Cardiac muscle cell (in vitro differentiated cells and primary cell): ENCODE measurements at regions not wholly inside any gene's neighbourhood (a gene's known extent, or its start where the extent isn't known, plus 50 kb on each side); places are given as distances from the start of the nearest gene placed in this dataset.

ENCODE experiments used
- DNase-seq, 2 donors: peaks; one replicate each; pipeline versions ENCODE4 v3.0.0 to v3.0.0-alpha.2; 2010 to 2017; ENCODE audit warnings: low read depth in 1 of 2, low spot score in 1 of 2
- H3K27ac ChIP-seq: fragments of 200-600 bp; sonication (generic); 2 replicates; pipeline ENCODE4 v1.5.1; 2016
- H3K27me3 ChIP-seq: fragments of 200-600 bp; sonication (generic); 2 replicates; pipeline ENCODE4 v1.6.0; 2016; ENCODE audit warnings: control low read depth
- H3K36me3 ChIP-seq: fragments of 200-600 bp; sonication (generic); 2 replicates; pipeline ENCODE4 v1.5.1; 2016; ENCODE audit warnings: control low read depth
- H3K4me1 ChIP-seq: fragments of 200-600 bp; sonication (generic); 2 replicates; pipeline ENCODE4 v1.8.1; 2017; ENCODE audit warnings: low read depth, mild to moderate bottlenecking, mixed run types
- H3K4me3 ChIP-seq: fragments of 200-600 bp; sonication (generic); 2 replicates; pipeline ENCODE4 v1.5.1; 2016; ENCODE audit warnings: mild to moderate bottlenecking
- H3K9me3 ChIP-seq: fragments of 200-600 bp; sonication (generic); 2 replicates; pipeline ENCODE4 v1.5.1; 2017; ENCODE audit warnings: low read depth, mild to moderate bottlenecking, control low read depth
- TF ChIP-seq, protein P1 (sequence below): IDR thresholded peaks from 2 replicates; pipeline ENCODE4 v1.5.1; 2012; ENCODE audit warnings: low read depth, mild to moderate bottlenecking, low read length

DNA sequence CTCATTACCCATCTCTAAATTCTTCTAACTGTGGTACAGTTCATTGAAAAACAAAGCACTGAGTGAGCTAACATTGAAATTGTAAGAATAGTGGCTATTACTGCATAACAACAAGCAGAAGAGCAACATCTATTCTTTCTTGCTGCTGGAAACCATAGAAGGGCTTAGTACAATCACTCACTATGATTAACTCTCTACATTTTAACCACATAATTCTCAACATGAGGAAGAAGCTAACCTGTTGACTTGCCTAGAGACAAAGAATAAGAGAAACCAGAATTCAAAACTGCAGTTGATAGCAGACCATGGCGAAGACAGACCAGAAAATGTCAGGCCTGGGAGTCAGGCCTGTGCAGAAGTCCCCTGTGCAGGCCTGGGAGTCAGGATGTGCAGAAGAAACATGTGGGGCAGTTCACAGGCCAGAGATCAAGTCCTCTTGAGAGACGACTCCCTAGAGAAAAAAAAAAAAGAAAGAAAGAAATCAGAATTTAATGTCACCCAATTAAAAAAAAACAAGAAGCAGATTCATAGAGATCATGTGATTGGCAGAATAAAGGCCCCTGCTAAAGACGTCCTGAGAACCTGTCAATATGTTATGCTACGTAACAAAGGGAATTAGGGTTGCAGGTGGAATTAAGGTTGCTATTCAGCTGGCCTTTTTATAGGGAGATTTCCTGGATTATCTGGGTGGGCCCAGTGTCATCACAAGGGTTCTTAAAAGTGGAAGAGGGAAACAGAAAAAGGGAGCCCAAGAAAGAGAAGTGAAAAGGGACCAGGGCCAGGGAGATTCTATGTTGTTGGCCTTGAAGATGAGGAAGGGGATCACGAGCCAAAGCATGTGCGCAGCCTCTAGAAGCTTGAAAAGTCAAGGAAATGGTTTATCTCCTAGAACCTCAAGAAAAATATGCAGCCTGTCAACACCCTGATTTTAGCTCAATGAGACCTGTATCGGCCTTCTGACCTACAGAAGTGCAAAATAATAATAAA, 94.9 kb downstream of the MRPL39 start:
- TF ChIP-seq, protein P1, sequence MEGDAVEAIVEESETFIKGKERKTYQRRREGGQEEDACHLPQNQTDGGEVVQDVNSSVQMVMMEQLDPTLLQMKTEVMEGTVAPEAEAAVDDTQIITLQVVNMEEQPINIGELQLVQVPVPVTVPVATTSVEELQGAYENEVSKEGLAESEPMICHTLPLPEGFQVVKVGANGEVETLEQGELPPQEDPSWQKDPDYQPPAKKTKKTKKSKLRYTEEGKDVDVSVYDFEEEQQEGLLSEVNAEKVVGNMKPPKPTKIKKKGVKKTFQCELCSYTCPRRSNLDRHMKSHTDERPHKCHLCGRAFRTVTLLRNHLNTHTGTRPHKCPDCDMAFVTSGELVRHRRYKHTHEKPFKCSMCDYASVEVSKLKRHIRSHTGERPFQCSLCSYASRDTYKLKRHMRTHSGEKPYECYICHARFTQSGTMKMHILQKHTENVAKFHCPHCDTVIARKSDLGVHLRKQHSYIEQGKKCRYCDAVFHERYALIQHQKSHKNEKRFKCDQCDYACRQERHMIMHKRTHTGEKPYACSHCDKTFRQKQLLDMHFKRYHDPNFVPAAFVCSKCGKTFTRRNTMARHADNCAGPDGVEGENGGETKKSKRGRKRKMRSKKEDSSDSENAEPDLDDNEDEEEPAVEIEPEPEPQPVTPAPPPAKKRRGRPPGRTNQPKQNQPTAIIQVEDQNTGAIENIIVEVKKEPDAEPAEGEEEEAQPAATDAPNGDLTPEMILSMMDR, result no peak
- Histone ChIP-seq H3K4me1 (peaks cover 18% of the 10 kb centered on the region), H3K27ac (peak overlapping the region; percentile 2), H3K27me3 (no peaks in the 10 kb centered on the region), H3K36me3 (no peaks in the 10 kb centered on the region), H3K9me3 (no peaks in the 10 kb centered on the region), H3K4me3 (no peak overlapping the region)
- no peak for DNase-seq

DNA sequence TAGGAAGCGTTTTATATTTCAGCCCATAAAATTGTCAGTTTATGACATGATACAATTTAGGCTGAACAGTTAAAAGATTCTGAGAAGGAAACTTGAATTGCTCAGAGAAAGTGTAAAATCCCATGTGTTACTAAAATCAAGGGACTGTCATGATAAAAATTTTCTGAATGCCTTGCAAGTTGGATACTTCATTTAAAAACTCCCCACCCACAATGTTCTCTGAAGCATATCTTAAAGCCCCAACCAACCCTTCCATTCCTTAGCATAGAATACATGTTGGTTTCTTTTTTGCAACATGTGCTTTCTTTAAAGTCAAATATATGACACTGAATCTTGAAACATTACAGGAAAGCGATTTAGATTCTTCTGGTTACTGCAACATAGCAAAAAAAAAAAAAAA, 97.4 kb downstream of the MRPL39 start:
- no peaks in the 10 kb centered on the region for H3K9me3 ChIP-seq
- no peak for DNase-seq
- TF ChIP-seq, protein P1, result no peak
- H3K36me3 ChIP-seq, result no peaks in the 10 kb centered on the region
- H3K4me1 ChIP-seq, result peaks cover 18% of the 10 kb centered on the region
- H3K27ac ChIP-seq, result peak overlapping the region; percentile 94
- no peaks in the 10 kb centered on the region for H3K27me3 ChIP-seq
- H3K4me3 ChIP-seq, result no peak overlapping the region

DNA sequence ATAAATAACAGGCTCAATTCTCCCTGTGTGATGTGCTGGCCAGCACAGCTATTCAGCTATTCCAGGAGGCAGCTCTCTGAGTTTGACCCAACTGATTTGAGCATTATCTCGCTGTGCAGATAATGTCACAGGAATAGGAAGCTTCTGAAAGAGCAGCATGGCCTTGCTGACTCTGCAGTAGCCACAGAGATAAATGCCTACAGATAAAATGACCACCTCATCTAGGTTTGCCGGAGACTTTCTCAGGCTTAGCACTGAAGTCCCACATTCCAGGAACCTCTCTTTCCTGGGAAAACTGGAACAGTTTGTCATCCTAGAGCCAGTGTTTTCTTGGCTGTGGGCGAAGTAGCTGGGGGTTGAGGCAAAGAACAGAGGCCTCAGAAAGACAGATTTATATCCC, 98.9 kb downstream of the MRPL39 start:
- Histone ChIP-seq H3K36me3 (no peaks in the 10 kb centered on the region), H3K27me3 (no peaks in the 10 kb centered on the region), H3K4me1 (peaks cover 18% of the 10 kb centered on the region), H3K9me3 (no peaks in the 10 kb centered on the region), H3K27ac (peak overlapping the region; percentile 94), H3K4me3 (no peak overlapping the region)
- TF ChIP-seq, protein P1, result no peak
- DNase-seq, result peak in 1 of 2 donors; percentile 44

DNA sequence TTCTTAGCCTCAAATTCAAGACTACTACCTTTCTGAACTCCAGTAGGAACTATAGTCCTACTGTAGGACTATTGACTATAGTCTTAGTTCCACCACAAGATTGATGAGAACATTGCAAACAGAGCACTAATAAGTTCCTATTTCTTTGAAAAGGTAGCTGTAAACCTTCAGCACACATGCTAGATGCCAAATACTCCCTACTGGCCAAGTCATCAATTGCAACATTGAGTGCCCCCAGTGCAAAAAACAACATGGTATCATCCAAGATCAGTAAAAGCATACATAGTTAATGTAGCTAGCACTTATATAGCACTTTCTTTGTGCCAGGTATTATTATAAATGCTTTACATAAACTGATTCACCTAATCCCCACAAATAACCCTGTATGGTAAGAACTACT, 99.8 kb downstream of the MRPL39 start:
- Histone ChIP-seq H3K36me3 (no peaks in the 10 kb centered on the region), H3K4me1 (peaks cover 18% of the 10 kb centered on the region), H3K4me3 (no peak overlapping the region), H3K27ac (peak overlapping the region; percentile 94), H3K27me3 (no peaks in the 10 kb centered on the region), H3K9me3 (no peaks in the 10 kb centered on the region)
- TF ChIP-seq, protein P1, result no peak
- no peak for DNase-seq

DNA sequence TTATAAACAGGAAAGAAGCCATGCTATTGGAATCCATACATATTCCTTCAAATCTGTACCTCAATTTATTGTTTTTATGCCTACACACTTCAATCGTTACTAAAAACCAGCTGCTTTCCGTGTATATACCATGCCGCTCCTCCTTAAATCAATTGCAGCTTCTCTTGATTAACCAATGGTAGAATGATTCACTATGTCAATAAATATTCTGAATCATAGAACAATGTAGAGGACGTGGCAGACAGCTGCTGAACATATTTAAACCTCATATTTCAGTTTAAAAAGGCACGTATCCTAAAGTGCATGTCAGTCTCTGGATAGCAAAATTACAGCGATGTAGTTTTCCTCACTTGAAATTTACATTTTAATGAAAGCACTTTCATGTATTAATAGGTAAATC, 100.4 kb downstream of the MRPL39 start:
- no peak for DNase-seq
- TF ChIP-seq, protein P1, result no peak
- Histone ChIP-seq H3K4me1 (peaks cover 18% of the 10 kb centered on the region), H3K4me3 (no peak overlapping the region), H3K36me3 (no peaks in the 10 kb centered on the region), H3K27me3 (no peaks in the 10 kb centered on the region), H3K9me3 (no peaks in the 10 kb centered on the region), H3K27ac (no peak overlapping the region)
